H1 (cell line): ENCODE measurements at regions not wholly inside any gene's neighbourhood (a gene's known extent, or its start where the extent isn't known, plus 50 kb on each side); places are given as distances from the start of the nearest gene placed in this dataset.

Source experiments
- KDM5A ChIP-seq: fragments of 200-600 bp; IDR thresholded peaks from 2 replicates; pipeline ENCODE4 v1.7.1; 2012; ENCODE audit warnings: mild to moderate bottlenecking, low read length, inconsistent platforms, mixed read lengths
- NANOG ChIP-seq: IDR thresholded peaks from 2 replicates; pipeline ENCODE4 v1.6.1; 2011; ENCODE audit warnings: low read length, low read depth, mild to moderate bottlenecking, inconsistent platforms; ENCODE audit not compliant: insufficient read depth, poor library complexity, severe bottlenecking
- SP2 ChIP-seq: IDR thresholded peaks from 2 replicates; pipeline ENCODE4 v1.6.1; 2012; ENCODE audit warnings: mild to moderate bottlenecking, low read length, inconsistent platforms

DNA sequence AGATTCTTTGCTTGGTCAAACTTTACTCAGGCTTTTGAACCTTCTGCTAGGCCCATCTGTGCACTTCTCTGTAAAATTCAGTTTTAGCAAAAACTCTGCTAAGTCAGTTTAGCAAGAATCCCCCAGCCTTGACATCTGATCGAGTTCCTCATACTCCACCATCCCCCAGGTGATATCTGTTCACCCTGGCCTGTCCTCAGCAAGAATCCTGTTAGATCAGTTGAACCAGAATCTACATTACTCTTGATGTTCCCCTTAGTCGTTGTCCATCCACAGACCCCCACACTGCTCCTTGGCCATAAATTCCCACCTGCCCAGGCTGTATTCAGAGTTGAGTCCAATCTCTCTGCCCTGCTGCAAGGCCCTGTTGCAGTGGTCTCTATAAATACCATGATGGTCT, 162.6 kb downstream of the ZNF674 start (continued):
- TF ChIP-seq NANOG, result no peak
- no peak for TF ChIP-seq SP2
- no peak for TF ChIP-seq KDM5A
